ENCODE measurements at regions not wholly inside any gene's neighbourhood (a gene's known extent, or its start where the extent isn't known, plus 50 kb on each side); places are given as distances from the start of the nearest gene placed in this dataset.

GRCh38 chr2:183542606-183543005, 418.4 kb downstream of the NUP35 start:
- TF ChIP-seq EZH2 (IDR thresholded peaks at IDR 0.05; ENCODE audit: insufficient read depth, poor library complexity, severe bottlenecking) (no peak), EZH2phosphoT487 (IDR thresholded peaks at IDR 0.05; ENCODE audit: insufficient read depth, low read depth) (no peak)

Measured in GM23248 (cell line).